ENCODE measurements at regions not wholly inside any gene's neighbourhood (a gene's known extent, or its start where the extent isn't known, plus 50 kb on each side); places are given as distances from the start of the nearest gene placed in this dataset.
"Not testable (repeated sequence)": the region's sequence is repeated elsewhere in the genome, so short reads cannot be mapped to it uniquely, and the experiment has no call there.

DNA sequence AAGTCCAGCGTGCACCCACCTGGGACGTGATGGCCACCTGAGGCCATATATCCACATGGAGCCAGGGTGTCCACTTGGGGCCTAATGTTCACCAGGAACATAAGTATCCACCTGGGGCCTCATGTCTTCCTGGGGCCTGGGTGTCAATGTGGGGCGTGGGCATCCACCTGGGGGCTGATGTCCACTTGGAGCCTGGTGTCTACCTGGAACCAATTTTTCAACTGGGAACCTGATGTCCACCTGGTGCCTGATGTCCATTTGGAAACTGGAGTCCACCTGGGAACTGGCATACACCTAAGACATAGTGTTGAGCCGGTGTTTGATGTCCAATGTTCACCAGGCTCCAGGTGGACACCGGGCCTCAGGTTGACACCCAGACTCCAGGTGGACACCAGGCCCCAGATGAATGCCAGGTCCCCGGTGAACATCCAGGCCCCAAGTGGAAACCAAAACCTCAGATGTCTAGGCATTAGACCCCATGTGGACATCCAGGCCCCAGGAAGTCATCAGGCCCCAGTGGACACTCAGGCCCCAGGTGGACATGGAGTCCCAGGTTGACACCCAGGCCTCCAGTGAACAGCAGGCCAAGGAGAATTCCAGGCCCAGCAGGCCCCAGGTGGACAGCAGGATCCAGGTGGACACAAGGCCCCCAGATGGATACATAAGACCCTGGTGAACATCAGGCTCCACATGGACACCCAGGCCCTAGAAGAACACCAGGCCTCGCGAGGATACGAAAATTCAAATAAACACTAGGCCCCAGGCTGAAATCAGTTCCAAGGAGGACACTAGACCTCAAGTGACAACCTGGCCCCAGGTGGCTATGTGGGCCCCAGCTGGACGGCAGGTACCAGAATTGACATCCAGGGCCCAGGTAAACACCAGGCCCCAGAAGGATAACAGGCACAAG is 56.0 kb upstream of the SEPTIN5 start:
- no peak for DNase-seq (ENCODE audit: low read depth)
- TF ChIP-seq CTCF (IDR thresholded peaks at IDR 0.05; ENCODE audit: insufficient read depth, low read depth, low read length), result no peak
- H3K4me3 ChIP-seq (ENCODE audit: low read depth, low read length), result no peak overlapping the region

DNA sequence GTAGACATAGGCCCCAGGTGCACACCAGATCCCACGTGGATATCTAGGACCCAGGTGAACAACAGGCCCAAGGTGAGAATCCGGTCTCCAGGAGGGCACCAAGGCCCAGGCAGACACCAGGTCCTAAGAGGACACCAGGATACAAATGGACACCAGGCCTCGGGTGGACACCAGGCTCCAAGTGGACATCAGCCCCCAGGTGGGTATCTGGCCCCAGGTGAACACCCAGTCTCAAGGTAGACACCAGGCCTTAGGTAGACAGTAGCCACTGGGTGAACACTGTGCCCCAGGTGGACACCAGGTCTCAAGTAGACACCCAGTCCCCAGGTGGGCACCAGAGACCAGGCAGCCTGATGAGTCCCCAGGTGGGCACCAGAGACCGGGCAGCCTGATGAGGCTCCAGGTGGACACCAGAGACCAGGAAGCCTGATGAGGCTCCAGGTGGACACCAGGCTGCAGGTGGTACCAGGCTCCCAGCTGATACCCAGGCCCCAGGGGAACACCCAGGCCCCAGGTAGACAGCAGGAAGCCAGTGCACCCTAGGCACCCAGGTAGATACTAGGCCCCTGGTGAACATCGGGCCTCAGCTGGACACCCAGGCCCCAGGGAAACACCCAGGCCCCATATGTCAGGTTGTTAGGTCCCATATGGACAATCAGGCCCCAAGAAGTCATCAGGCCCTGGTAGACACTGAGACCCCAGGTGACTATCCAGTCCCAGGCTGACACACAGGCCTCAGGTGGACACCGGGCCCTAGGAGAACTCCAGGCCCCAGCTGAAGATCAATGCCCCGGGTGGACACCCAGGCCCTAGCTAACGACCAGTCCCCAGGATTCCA is 55.1 kb upstream of the SEPTIN5 start:
- no peak overlapping the region for H3K4me3 ChIP-seq (ENCODE audit: low read depth, low read length)
- no peak for DNase-seq (ENCODE audit: low read depth)
- no peak for TF ChIP-seq CTCF (IDR thresholded peaks at IDR 0.05; ENCODE audit: insufficient read depth, low read depth, low read length)

DNA sequence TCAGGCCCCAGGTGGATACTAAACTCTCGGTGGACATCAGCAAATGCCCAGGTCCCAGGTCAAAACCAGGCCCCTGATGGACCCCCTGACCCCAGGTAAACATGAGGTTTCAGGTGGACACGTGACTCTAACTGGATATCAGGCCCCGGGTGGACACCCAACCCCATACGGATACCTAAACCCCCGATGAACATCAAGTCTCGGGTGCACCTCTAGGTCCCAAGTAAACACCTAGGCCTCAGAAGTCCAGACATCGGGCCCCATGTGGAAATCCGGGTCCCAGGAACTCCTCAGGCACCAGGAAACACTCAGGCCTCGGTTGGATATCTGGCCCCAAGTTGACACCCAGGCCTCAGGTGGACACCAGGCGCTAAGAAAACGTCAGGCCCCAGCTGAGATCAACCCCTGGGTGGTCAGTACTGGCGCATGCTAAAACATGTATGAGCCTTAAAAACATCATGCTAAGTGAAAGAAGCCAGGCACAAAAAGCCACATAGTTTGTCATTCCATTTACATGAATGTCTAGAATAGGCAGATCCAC is 54.4 kb upstream of the SEPTIN5 start:
- H3K4me3 ChIP-seq (ENCODE audit: low read depth, low read length), result no peak overlapping the region
- DNase-seq (ENCODE audit: low read depth), result no peak
- no peak for TF ChIP-seq CTCF (IDR thresholded peaks at IDR 0.05; ENCODE audit: insufficient read depth, low read depth, low read length)

DNA sequence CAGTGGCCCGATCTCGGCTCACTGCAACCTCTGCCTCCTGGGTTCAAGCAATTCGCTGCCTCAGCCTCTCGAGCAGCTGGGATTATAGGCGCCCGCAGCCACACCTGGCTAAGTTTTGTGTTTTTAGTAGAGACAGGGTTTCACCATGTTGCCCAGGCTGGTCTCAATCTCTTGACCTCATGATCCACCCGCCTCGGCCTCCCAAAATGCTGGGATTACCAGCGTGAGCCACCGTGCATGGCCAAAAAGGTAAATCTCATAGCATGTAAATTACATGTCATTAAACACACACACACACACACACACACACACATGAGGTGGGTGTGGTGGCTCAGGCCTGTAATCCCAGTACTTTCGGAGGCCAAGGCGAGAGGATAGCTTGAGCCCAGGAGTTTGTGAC is 53.7 kb upstream of the SEPTIN5 start:
- H3K4me3 ChIP-seq (ENCODE audit: low read depth, low read length); DNase-seq (ENCODE audit: low read depth): not testable (repeated sequence)

- no peak for DNase-seq (ENCODE audit: low read depth)
- H3K4me3 ChIP-seq (ENCODE audit: low read depth, low read length), result no peak overlapping the region
- no peak for TF ChIP-seq CTCF (IDR thresholded peaks at IDR 0.05; ENCODE audit: insufficient read depth, low read depth, low read length)
These were observed 53.1 kb upstream of the SEPTIN5 start for GRCh38 chr22:19661156-19661555.

GRCh38 chr22:19662049-19662684 is 52.1 kb upstream of the SEPTIN5 start:
- H3K4me3 ChIP-seq (ENCODE audit: low read depth, low read length); DNase-seq (ENCODE audit: low read depth): not testable (repeated sequence)

DNA sequence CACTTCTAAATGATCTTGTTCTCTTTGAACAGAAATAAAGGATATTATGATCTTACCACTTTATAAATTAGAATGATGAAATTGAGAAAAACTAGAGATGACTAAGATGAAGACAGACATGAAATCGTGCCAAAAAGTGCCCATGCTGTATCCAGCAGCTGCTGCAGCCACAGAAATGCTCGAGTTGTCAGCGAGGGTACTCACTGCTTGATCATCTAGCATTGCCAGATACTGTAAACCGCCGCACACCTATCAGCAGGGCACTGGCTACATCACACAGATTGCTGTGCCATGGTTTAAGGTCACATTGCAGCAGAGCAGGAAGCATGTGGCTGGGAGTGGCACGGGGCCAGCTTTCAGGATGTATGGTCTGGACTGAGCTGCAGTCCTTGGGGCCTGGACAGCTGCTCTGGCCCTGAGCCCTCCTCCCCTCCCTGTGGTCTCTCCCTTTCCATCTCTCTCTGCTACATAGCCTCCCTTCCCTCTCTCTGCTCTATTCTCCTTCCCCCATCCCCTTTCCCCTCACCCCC is 51.0 kb upstream of the SEPTIN5 start:
- TF ChIP-seq CTCF (IDR thresholded peaks at IDR 0.05; ENCODE audit: insufficient read depth, low read depth, low read length), result no peak
- no peak overlapping the region for H3K4me3 ChIP-seq (ENCODE audit: low read depth, low read length)
- peak; percentile 57 for DNase-seq (ENCODE audit: low read depth)
